22Rv1 (cell line): ENCODE measurements at regions not wholly inside any gene's neighbourhood (a gene's known extent, or its start where the extent isn't known, plus 50 kb on each side); places are given as distances from the start of the nearest gene placed in this dataset.

Experiments
- H3K27ac ChIP-seq: fragments of 450-650 bp; 2 replicates; pipeline ENCODE4 v1.5.1; 2017
- CTCF ChIP-seq: fragments of 450-650 bp; IDR thresholded peaks from 2 replicates; pipeline ENCODE4 v1.5.1; 2017; ENCODE audit warnings: mild to moderate bottlenecking
- ZFX ChIP-seq: fragments of 450-650 bp; IDR thresholded peaks from 2 replicates; pipeline ENCODE4 v1.6.1; 2017; ENCODE audit warnings: antibody characterized with exemption, borderline replicate concordance

DNA sequence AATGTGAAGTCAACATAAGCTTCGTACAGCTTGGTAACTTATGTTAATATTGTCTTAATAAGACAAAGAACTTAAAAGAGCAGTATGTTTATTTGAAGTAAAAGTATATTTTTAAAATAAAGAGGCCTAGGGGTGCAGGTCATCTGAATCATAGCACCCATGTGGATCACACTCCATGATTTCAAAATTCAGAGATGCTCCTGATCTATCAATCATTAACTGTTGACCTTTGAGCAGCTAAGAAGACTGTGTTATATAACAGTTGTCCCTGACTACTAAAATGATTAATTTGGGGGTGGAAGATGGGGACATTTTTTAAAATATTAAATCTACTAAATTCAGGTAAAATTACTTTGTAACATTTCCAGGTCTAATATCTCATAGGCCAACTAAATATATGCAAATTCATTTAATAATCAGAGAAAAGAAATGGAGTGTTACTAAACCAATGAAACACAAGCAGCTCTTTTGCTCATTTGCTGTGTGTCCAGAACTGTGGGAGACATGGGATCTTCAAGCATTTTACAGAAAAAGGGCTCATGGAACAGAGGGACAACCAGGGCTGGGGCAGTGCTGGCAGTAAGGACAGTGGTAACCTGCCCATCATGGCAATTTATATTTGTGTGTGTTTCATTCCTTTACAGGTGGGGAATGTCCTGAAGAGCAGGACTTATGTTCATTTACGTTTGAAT lies 120.7 kb upstream of the PCED1B start:
- no peak overlapping the region for H3K27ac ChIP-seq
- no peak for TF ChIP-seq ZFX
- TF ChIP-seq CTCF = no peak

DNA sequence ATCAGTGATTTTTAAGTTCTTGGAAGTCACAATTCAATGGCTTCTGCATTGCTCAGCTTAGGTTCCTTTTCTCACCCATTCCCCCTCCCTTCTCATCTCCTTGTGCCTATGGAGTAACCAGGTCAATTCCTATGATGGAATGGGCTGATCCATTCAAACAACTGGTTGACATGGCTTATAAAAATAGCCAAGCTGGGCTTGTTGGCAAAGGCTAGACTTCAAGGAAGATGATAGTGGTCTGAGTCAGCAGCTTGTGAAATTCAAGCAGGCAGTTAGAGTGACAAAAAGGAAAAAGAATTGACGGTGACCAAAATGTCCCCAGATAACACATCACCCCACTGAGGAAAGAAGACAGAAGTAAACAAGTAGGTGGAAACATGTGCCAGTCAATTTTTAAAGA lies 119.9 kb upstream of the PCED1B start:
- TF ChIP-seq ZFX (no peak), CTCF (no peak)
- no peak overlapping the region for H3K27ac ChIP-seq

DNA sequence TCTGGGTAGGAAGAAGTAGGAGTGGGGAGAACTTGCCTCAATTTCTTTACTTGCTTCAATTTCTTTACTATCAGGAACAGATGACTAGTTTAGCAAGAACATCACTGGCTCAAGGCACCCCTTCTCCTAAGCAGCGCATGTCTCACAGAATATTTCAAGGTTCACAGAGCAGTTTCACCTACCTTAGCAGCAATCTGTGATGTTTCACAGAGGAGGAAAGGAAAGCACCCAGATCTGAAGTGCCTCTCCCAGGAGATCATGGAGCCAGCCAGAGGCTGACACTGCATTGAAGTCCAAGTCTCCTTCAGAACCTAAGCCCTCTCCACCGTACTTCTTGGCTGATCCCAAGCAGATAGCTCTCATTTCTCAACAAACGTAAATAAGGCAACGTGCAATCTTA lies 118.7 kb upstream of the PCED1B start:
- H3K27ac ChIP-seq = no peak overlapping the region
- TF ChIP-seq ZFX = no peak
- TF ChIP-seq CTCF = no peak

DNA sequence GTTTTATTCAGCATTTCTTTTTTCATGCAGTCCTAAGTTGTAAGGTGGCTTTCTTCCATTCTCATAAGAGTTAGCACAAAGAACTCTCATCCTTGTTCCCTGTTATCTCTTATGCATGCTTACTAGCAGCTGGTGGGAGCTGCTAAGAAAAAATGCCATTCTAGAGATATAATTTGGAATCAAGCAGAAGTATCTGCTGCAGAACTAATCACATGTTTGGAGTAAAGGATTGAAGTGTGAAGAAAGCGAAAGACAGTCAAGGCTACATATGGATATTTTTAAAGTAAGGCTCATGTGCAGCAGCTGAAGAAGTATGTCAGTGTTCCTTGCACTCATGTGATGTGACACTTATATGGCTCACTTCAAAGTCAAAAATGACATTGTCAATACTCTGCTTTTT lies 116.2 kb upstream of the PCED1B start:
- no peak for TF ChIP-seq CTCF
- TF ChIP-seq ZFX = no peak

GRCh38 chr12:46963977-46964971 lies 115.1 kb upstream of the PCED1B start:
- TF ChIP-seq CTCF (no peak), ZFX (no peak)
- no peak overlapping the region for H3K27ac ChIP-seq

More for the DNA sequence above, 116.2 kb upstream of the PCED1B start:
- no peak overlapping the region for H3K27ac ChIP-seq

DNA sequence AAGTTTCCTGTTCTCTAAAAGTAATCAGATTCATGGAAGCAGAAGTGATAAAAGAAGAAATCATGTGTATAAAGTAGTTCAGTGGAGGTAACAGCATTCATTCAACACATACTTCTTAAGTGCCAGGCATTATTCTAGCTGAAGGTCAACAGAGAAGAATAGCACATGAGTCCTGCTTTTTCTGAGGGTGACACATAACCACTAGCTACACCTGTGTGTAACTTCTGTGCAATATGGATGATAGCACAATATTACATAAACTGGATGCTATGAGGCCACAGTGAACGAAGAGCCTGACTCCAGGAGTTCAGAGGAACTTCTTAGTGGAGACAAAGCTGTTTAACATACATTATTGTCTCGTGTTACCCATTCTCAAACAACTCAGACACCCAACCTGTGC lies 114.3 kb upstream of the PCED1B start:
- TF ChIP-seq ZFX = no peak
- TF ChIP-seq CTCF = no peak
- no peak overlapping the region for H3K27ac ChIP-seq

DNA sequence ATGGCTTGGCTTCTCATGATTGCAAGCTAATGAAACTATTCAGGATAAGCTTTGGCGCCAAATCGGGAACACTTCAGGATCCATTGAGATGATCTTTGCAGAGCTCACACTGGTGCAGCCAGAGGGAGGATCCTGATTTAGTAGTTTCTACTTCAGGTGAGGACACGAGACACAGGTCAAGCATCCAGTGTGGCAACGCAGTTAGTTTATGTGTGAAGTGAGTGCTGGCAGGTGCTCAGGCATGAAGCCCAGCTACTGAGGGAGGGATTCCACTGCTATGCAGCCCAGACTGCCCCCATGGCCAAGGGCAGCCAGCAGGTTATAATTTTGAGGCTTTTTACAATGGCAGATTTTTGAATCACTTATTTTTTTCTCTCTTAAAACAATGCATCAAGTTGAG lies 113.5 kb upstream of the PCED1B start:
- TF ChIP-seq CTCF (no peak), ZFX (no peak)

More for the DNA sequence above, 113.5 kb upstream of the PCED1B start:
- no peak overlapping the region for H3K27ac ChIP-seq
